ENCODE measurements at regions not wholly inside any gene's neighbourhood (a gene's known extent, or its start where the extent isn't known, plus 50 kb on each side); places are given as distances from the start of the nearest gene placed in this dataset.
A peak's percentile ranks its signal among the peaks of the same experiment; 100 is the strongest.

DNA sequence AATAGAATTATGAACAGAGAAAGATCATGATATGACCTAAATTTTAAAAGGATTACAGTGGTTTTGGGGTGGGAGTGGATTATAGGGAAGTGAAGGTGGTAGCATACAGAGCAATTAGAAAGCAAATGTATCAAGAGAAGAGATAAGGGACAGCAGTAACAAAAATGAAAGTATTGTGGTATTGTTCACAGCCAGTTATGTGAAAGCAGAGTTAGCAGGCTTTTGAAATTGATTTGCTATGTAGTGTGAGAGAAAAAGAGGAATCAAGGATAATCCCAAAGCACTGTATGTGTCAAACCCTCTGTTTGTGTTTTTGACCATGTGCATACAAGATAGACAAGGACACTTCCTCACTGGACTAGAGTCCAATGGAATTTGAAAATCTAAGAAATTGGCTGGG lies 1721.4 kb downstream of the PCDH9 start:
- in situ Hi-C loops (cut with MboI) = no loop called here
- intact Hi-C loops (cut with micrococcal nuclease; ENCODE audit: unreplicated experiment) = no loop called here
- CTCF ChIA-PET = interaction anchor here (1.7 kb wide), 1 partner anchor 9 kb away, joined by 4 read pairs; no protein-coding TSS in a partner anchor

More for the DNA sequence above, 1721.4 kb downstream of the PCDH9 start:
- H3K9me3 ChIP-seq (replicated peaks; ENCODE audit: control insufficient read depth, insufficient read depth, low read length) = no peaks in the 10 kb centered on the region
- ATAC-seq (peak; percentile 88), DNase-seq (ENCODE audit: low read depth, low spot score) (no peak), FAIRE-seq (no peak)
- no peaks in the 10 kb centered on the region for H3K4me1 ChIP-seq (ENCODE audit: control insufficient read depth, insufficient read depth, low read length)
- H3K27ac ChIP-seq (ENCODE audit: control insufficient read depth, insufficient read depth) = no peak overlapping the region
- no peaks in the 10 kb centered on the region for H4K20me1 ChIP-seq (ENCODE audit: control insufficient read depth, insufficient read depth)
- H3K9ac ChIP-seq (ENCODE audit: control insufficient read depth, insufficient read depth, low read length) = no peak overlapping the region
- no peak overlapping the region for H3K4me3 ChIP-seq
- TF ChIP-seq IKZF1 (conservative IDR thresholded peaks at IDR 0.05) (peak; percentile 65), TARDBP (IDR thresholded peaks at IDR 0.05; ENCODE audit: borderline replicate concordance) (no peak), TBL1XR1 (IDR thresholded peaks at IDR 0.05; ENCODE audit: low read depth, low read length) (no peak), KLF5 (IDR thresholded peaks at IDR 0.05; ENCODE audit: partially characterized antibody) (no peak), MTA2 (IDR thresholded peaks at IDR 0.05; ENCODE audit: low read depth) (peak; percentile 87), RUNX3 (IDR thresholded peaks at IDR 0.05; ENCODE audit: low read length) (peak; percentile 6; the same call in 1 of the 2 replicates), DPF2 (IDR thresholded peaks at IDR 0.05) (0 out of 2 replicates have a peak, but pooled peaks have one; percentile 55), BHLHE40 (IDR thresholded peaks at IDR 0.05; ENCODE audit: borderline replicate concordance in 1 of 2, low read depth in 2 of 2, low read length in 1 of 2) (no peak; a peak in 1 of 4 replicates), SMAD5 (IDR thresholded peaks at IDR 0.05; ENCODE audit: low read depth) (no peak), NBN (IDR thresholded peaks at IDR 0.05) (0 out of 2 replicates have a peak, but pooled peaks have one; percentile 35), ZNF24 (IDR thresholded peaks at IDR 0.05) (peak; percentile 66; the same call in 1 of the 2 replicates), ZNF217 (IDR thresholded peaks at IDR 0.05) (peak; percentile 48; the same call in 1 of the 2 replicates), PAX8 (IDR thresholded peaks at IDR 0.05) (no peak), IKZF2 (IDR thresholded peaks at IDR 0.05) (peak; percentile 83 to 89; a peak in 2 of 4 replicates), BMI1 (IDR thresholded peaks at IDR 0.05; ENCODE audit: borderline replicate concordance) (0 out of 2 replicates have a peak, but pooled peaks have one; percentile 32)
- TF ChIP-seq, protein P1, sequence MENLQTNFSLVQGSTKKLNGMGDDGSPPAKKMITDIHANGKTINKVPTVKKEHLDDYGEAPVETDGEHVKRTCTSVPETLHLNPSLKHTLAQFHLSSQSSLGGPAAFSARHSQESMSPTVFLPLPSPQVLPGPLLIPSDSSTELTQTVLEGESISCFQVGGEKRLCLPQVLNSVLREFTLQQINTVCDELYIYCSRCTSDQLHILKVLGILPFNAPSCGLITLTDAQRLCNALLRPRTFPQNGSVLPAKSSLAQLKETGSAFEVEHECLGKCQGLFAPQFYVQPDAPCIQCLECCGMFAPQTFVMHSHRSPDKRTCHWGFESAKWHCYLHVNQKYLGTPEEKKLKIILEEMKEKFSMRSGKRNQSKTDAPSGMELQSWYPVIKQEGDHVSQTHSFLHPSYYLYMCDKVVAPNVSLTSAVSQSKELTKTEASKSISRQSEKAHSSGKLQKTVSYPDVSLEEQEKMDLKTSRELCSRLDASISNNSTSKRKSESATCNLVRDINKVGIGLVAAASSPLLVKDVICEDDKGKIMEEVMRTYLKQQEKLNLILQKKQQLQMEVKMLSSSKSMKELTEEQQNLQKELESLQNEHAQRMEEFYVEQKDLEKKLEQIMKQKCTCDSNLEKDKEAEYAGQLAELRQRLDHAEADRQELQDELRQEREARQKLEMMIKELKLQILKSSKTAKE (IDR thresholded peaks at IDR 0.05; ENCODE audit: low read depth, poor library complexity, severe bottlenecking) = no peak
- TF ChIP-seq, protein P2, sequence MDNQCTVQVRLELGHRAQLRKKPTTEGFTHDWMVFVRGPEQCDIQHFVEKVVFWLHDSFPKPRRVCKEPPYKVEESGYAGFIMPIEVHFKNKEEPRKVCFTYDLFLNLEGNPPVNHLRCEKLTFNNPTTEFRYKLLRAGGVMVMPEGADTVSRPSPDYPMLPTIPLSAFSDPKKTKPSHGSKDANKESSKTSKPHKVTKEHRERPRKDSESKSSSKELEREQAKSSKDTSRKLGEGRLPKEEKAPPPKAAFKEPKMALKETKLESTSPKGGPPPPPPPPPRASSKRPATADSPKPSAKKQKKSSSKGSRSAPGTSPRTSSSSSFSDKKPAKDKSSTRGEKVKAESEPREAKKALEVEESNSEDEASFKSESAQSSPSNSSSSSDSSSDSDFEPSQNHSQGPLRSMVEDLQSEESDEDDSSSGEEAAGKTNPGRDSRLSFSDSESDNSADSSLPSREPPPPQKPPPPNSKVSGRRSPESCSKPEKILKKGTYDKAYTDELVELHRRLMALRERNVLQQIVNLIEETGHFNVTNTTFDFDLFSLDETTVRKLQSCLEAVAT (IDR thresholded peaks at IDR 0.05) = peak; percentile 46; the same call in 1 of the 2 replicates
- TF ChIP-seq, protein P3, sequence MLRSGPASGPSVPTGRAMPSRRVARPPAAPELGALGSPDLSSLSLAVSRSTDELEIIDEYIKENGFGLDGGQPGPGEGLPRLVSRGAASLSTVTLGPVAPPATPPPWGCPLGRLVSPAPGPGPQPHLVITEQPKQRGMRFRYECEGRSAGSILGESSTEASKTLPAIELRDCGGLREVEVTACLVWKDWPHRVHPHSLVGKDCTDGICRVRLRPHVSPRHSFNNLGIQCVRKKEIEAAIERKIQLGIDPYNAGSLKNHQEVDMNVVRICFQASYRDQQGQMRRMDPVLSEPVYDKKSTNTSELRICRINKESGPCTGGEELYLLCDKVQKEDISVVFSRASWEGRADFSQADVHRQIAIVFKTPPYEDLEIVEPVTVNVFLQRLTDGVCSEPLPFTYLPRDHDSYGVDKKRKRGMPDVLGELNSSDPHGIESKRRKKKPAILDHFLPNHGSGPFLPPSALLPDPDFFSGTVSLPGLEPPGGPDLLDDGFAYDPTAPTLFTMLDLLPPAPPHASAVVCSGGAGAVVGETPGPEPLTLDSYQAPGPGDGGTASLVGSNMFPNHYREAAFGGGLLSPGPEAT (IDR thresholded peaks at IDR 0.05; ENCODE audit: low read depth) = peak; percentile 58; the same call in 1 of the 2 replicates
- H3K36me3 ChIP-seq (ENCODE audit: control insufficient read depth in 2 of 2, insufficient read depth in 2 of 2, low read length in 1 of 2) = no peaks in the 10 kb centered on the region
- SMC1A ChIA-PET (ENCODE audit: uncharacterized antibody, unreplicated experiment) = interaction anchor here (0.9 to 1.1 kb wide), 2 partner anchors 9 to 20 kb away, joined by 3 to 4 read pairs; no protein-coding TSS in a partner anchor
- no peak overlapping the region for H2AFZ ChIP-seq (ENCODE audit: control insufficient read depth, low read depth, low read length)
- H3K79me2 ChIP-seq (ENCODE audit: control insufficient read depth, insufficient read depth, low read length) = no peaks in the 10 kb centered on the region
- RAD21 ChIA-PET (ENCODE audit: unreplicated experiment) = interaction anchor here (1.0 kb wide), 1 partner anchor 9 kb away, joined by 4 read pairs; no protein-coding TSS in a partner anchor
- POLR2A ChIA-PET = no interaction called here
- no peak overlapping the region for H3K4me2 ChIP-seq (ENCODE audit: control insufficient read depth, insufficient read depth)
- no peaks in the 10 kb centered on the region for H3K27me3 ChIP-seq (replicated peaks in 1 of 2; ENCODE audit: control insufficient read depth in 2 of 2, insufficient read depth in 2 of 2, low read length in 1 of 2)
- BruUV-seq (replicated peaks) = no TSS peak
